Anterior cingulate cortex (tissue), 58 donors: ENCODE measurements at regions not wholly inside any gene's neighbourhood (a gene's known extent, or its start where the extent isn't known, plus 50 kb on each side); places are given as distances from the start of the nearest gene placed in this dataset.

ENCODE experiments used
- DNase-seq, 58 donors: peaks; one replicate each; lab custom pipeline; 2025; lab: John Stamatoyannopoulos, UW

DNA sequence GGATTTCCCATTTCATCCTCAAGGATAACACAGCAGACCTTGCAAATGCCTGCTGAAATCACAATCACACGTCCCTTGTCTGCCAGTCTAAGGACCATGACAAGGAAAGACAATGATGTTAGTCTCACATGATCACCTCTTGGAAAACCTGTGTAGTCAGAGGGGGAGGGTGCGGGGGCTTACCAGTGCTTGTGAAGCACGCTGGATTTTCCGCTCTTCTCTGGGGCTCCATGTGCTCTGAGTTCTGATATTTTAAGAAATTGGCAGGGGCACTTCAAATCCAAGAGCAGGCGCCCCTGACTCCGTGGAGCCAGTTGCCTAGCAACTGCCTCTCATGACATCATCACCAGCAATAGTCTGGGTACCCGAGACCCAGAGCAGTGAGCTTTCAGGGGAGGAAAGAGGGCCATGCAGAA lies 200.9 kb upstream of the C14orf180 start:
- no peak for DNase-seq

DNA sequence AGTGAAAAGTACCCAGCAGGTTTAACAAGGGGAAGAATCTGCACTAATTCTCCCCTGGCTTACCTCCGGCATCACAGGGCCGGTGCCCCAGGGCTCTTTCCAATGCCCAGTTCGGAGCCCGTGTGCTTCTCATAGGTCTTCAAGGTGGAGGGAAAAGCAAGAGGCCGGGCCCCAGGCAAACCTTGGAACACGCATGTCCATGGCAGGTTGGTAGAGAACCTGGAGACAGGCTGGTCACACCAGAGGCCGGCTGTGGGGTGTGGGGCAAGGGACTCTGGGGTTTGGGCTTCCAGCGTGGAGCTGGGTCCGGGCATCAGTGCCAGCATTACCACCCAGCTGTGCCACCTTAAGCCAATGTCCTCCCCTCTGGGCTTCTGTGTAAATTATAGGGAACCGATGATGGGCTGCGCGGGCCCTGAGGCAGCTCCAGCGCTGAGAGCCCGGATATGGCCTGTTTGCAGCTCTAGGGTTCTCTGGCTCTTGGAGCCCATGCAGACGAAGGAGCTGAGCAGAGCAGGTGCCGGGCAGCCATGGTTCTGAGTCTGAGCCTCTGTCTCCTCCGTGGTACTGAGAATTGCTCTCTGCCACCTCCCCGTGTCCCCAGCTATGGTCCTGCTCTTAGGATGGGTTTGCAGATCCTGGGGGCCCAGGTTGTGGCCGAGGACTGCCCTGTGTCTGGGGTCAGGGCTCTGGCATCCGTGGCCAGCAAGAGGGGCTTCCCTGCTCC lies 197.0 kb upstream of the C14orf180 start:
- DNase-seq = no peak

DNA sequence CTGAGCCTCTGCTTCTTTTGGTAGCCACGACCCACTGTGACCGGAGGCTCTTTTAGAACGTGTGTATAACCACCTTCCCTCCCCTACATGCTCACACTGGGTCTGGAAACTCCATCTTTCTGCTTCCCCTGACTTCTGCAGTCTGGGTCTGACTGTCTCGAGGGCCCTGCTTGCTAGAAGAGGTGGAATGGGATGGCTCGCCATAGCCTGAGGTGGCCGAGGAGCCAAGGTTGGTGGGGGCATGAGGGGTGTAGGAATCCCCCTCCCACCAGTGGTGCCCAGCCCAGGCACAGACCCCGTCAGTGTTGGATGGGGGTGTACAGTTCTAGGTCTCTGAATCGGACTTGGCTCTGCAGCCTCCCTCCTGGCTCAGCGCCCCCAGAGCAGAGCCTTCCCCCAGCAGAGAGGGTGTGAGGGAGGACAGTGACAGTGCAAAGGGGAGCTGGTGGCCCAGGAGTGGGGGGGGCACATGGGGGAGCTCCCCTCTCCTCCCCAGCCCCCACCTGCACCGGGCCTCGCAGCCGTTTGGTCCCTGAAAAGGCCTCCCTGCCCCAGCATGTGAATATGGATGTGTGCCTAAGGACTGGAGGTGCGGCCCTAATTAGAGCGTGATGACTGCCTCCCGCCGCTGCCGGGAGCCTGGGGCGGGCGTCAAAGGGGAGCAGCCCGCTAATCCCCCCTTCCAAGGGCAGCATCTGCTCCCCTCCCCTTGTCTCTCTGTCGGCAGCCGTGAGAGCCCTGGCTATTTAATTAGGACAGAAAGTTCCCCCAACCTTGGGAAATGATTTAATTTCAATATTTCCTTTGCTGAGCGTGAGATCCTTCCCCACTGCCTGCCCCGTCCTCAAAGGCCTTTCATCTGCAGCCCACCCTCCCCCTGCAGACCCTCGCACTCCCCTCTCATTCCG lies 196.2 kb upstream of the C14orf180 start:
- DNase-seq = no peak

GRCh38 chr14:104383996-104384775 lies 195.4 kb upstream of the C14orf180 start:
- no peak for DNase-seq

- DNase-seq = no peak
Measured at GRCh38 chr14:104384776-104385071, 194.8 kb upstream of the C14orf180 start.

DNA sequence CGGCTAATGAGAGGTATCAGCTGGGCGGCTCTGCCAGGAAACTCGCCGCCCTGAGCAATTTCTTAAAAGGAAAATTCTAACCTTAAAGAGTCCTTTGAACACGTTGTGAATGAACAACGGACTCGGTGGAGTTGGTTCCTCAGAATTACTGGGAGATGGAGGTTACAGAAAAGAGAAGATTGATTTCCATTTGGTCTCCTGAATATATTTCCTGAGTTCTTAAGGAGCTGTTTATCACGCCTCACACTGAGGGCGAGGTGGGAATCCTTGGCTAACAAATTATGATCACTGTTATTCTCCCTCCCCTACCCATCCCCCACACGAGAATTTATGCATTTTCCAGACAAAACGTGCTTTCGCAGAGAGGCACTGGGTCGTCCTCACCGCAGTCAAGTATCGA lies 194.5 kb upstream of the C14orf180 start:
- no peak for DNase-seq

GRCh38 chr14:104385531-104386101 lies 193.9 kb upstream of the C14orf180 start:
- no peak for DNase-seq

GRCh38 chr14:104386151-104386841 lies 193.3 kb upstream of the C14orf180 start:
- no peak for DNase-seq

DNA sequence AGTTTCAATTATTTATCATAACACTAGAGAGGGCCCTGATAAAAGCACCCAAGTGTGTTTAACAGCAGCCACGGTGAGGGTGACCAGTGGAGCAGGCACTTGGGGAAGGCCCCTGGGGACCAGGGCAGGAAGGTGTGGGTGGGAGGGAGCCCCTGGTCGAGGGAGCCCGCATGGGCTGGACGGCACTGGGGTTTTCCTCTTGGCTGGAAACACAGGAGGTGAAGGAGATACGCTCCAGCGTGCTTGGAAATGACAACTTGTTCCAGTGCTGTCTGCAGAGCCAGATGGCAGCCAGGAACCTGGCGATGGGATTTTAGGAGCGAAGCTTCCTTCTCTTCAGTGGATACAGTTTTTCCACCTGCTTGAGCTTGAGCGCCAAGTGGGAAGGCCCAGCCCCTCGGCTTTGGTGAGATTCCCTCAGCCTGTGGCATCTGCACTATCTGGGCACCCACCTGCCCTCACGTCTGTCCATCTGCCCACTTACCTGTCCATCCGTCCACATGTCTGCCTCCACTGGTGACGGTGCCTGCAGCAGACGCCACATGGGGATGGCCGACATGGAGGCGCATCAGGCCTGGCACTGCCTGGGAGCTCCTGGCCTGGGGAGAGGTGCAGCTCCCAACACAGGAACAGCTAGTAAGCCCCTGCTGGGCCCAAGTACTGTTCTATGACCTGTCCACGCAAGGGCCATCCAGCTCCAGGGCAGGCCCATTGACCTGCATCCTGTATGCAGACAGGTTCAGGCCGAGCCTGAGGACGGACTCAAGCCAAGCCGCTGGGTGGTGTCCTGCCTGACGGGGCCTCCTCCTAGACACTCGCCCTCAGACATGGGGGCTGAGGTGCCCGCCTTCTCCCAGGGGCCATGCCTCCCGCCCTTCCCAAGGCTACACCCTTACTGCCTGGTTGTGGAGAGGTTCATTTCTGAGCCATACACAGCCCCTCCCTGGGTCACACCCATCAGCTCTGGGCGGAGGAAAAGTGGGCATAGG lies 192.2 kb upstream of the C14orf180 start:
- DNase-seq = no peak

GRCh38 chr14:104388011-104388521 lies 191.5 kb upstream of the C14orf180 start:
- DNase-seq = no peak

- DNase-seq = no peak
Measured at GRCh38 chr14:104388541-104389325, 190.8 kb upstream of the C14orf180 start.

DNA sequence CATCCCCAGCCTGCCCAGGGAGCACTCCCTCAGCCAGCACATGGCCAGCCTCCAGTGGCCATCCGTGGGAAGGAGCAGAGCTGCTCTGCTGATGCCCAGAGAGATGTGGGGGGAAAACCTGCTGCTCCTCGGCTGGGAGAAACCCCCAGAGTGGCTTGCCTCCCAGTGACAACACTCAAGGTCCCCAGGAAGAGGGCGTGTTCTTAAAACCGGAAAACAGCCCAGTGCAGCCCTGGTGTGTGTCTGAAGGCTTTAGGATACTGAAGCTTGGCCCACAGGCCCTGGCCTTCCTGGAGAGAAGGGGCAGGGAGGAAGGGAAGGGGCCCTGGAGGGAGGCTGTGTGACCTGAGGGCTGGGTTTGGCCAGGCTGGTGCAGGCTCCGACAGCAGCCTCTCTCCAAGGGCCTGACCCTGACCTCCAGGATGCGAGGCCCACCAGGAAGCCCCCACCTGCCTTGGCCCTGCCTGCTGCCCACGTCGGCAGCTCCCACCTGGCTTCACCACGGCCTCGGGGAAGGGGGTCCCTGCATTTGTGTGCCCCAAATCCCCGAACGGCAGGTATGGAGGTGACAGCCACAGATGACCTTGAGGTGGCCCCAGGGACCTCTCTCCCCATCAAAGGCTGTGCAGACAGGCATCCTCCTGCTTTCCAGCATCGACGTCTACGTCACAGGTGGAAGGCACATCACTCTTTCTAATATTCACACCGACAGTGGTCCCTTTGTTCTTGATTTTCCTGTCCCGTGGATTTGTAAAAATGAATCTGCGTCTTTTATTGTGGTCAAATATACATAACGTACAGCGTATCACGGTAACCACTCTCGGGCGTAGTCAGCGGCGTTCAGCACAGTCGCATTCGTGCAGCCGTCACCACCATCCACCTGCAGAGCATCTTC lies 190.0 kb upstream of the C14orf180 start:
- no peak for DNase-seq

DNA sequence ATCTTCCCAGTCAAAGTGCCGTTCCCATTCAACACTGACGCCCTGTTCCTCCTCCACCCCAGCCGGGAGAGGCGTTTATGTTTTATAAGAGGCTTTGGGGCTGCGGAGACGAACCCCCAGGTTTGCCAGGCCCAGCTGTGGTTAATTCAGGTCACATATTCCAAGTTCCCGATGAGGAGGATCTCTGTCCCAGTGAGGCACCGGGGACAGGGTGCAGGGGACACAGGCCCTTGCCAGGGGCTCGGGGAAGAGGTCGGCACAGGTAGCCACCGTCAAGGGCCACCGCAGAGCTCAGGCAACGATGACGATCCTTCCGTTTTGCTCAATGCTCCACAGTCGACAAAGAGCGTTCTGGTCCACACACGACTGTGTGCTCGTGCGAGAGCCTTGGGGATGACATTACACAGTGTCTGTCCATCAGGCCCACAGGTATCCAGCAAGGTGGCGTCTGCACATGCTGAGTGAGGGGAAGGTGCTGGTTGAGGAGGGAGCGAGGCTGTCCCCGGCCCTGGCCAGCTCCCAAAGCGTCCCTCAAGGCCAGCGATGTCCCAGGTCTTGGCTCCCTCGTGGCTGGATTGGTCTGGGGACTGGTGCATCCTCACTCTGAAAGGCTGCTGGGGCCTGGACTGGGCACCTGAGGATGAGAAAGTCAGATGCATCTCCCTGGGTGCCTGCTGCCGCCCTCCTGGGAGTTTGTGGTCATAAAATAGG lies 189.2 kb upstream of the C14orf180 start:
- DNase-seq = no peak

DNA sequence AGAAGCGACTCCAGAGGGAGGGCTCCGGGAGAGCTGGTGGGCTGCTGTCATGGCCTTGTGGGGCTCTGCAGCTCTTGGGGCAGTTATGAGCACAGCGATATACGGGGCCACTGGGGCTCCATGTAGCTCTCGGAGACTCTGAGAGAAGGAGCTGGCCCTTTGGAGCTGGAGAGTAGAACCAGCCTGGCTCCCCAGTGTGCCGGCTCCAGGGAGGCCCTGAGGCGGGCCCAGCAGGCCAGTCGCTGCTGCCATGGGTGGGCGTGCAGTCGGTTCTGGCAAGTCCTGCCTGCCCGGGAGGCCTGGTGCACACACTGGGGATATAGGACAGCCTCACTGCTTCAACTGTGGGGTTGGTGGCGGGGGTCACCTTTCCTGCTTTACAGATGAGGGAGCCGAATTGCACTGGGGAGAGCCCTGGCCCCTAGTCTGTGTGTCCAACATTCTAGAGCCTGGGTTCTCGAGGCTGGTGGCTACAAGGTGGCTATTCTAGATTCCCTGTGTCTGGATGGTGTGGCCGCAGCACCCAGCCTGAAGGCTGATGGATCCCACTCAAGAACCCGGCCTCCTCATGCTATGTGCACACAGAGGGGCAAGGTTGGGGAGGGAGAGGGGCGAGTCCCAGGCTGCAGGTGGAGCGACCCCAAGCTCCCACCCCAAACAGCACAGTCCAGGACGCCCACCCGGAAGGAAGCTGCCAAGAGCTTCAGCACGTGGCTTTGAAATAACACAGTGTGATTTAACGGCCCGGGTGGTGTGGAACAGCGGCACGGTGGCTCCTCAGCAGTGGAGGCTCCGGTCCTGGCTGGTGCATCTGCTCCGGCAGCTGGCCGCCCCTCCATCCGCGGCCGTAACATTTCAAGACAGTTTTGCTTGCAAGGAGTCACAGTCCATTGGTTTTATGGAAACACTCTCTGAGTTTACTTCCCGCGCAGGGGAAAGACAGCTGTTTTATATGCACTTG lies 188.3 kb upstream of the C14orf180 start:
- DNase-seq = no peak

DNA sequence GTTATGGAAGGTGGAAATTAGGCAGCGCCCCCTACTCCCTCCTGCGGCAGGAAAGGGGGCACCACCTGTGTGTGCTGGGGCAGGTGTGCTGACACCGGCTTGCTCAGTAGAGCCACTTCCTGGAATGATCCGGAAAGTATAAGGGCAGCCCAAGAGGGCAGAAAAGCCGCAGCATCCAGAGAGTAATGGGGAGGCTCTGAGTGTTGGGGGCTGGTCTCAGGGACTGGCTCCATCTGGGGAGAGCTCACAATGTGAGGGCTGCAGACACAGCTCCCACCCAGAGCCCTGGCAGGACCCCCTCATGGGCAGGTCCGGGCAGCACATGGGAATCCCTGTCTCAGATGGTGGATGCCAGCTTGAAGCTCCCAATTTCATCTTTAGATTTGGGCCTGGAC lies 187.6 kb upstream of the C14orf180 start:
- no peak for DNase-seq
